K562 (cell line): ENCODE measurements at regions not wholly inside any gene's neighbourhood (a gene's known extent, or its start where the extent isn't known, plus 50 kb on each side); places are given as distances from the start of the nearest gene placed in this dataset.

Source experiments
- SIRT6 ChIP-seq: IDR thresholded peaks from one replicate; pipeline ENCODE4 v1.6.1; 2012; ENCODE audit warnings: low read depth, mild to moderate bottlenecking, control low read depth, inconsistent platforms, low read length, moderate library complexity
- TF ChIP-seq, protein P1 (sequence below), 2 experiments: IDR thresholded peaks; 2 replicates each; pipeline ENCODE4 v1.6.1; 2011; ENCODE audit warnings: borderline replicate concordance in 1 of 2, control low read depth in 1 of 2, low read depth in 1 of 2, low read length in 1 of 2, mild to moderate bottlenecking in 1 of 2, mixed read lengths in 1 of 2, moderate library complexity in 1 of 2; ENCODE audit not compliant: insufficient read depth in 1 of 2, insufficient read length in 1 of 2, poor library complexity in 1 of 2, severe bottlenecking in 1 of 2; ENCODE audit errors: extremely low read depth in 1 of 2
- TF ChIP-seq, protein P2 (sequence below): sonication (generic); formaldehyde crosslinking; IDR thresholded peaks from 2 replicates; pipeline ENCODE4 v1.9.0; 2022; ENCODE audit warnings: mild to moderate bottlenecking, missing genetic modification reagents
- TF ChIP-seq, protein P3 (sequence below), 3 experiments: IDR thresholded peaks in 2 of 3; conservative IDR thresholded peaks in 1 of 3; 2 replicates each; pipeline ENCODE4 v1.5.1; 2011 to 2012; ENCODE audit warnings: low read length in 3 of 3, mild to moderate bottlenecking in 3 of 3, control low read depth in 2 of 3, improper control_type of control experiment in 1 of 3, inconsistent platforms in 1 of 3, low read depth in 1 of 3, mixed read lengths in 1 of 3, moderate library complexity in 1 of 3; ENCODE audit not compliant: insufficient read depth in 2 of 3

DNA sequence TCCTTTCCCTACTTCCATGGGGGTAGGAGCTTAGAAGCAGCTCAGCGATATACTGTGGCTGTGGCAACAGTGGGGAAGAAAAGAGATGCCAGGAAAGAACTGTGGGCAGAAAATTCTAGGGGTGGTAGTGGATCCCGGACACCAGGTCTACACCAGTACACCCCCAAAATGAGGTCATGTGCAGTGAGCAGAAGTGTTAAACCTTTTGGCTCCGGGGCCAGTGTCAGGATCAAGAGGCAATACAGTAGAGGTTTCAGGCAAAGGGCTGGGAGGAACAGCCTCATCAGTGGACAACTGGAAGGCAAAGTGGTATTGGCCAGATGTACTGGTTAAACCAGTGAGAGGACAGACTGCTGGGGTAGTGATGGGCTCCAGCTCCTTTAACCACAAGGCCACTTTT, 163.1 kb upstream of the CCL2 start:
- TF ChIP-seq, protein P1, sequence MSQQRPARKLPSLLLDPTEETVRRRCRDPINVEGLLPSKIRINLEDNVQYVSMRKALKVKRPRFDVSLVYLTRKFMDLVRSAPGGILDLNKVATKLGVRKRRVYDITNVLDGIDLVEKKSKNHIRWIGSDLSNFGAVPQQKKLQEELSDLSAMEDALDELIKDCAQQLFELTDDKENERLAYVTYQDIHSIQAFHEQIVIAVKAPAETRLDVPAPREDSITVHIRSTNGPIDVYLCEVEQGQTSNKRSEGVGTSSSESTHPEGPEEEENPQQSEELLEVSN (IDR thresholded peaks at IDR 0.05; ENCODE audit: borderline replicate concordance in 1 of 2, extremely low read depth in 1 of 2, insufficient read depth in 1 of 2, insufficient read length in 1 of 2, low read depth in 1 of 2, low read length in 1 of 2, poor library complexity in 1 of 2, severe bottlenecking in 1 of 2), result no peak
- TF ChIP-seq, protein P2, sequence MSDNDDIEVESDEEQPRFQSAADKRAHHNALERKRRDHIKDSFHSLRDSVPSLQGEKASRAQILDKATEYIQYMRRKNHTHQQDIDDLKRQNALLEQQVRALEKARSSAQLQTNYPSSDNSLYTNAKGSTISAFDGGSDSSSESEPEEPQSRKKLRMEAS (CRISPR knock-in tag), result no peak
- TF ChIP-seq SIRT6, result no peak
- TF ChIP-seq, protein P3, sequence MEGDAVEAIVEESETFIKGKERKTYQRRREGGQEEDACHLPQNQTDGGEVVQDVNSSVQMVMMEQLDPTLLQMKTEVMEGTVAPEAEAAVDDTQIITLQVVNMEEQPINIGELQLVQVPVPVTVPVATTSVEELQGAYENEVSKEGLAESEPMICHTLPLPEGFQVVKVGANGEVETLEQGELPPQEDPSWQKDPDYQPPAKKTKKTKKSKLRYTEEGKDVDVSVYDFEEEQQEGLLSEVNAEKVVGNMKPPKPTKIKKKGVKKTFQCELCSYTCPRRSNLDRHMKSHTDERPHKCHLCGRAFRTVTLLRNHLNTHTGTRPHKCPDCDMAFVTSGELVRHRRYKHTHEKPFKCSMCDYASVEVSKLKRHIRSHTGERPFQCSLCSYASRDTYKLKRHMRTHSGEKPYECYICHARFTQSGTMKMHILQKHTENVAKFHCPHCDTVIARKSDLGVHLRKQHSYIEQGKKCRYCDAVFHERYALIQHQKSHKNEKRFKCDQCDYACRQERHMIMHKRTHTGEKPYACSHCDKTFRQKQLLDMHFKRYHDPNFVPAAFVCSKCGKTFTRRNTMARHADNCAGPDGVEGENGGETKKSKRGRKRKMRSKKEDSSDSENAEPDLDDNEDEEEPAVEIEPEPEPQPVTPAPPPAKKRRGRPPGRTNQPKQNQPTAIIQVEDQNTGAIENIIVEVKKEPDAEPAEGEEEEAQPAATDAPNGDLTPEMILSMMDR (IDR thresholded peaks at IDR 0.05 in 2 of 3, conservative IDR thresholded peaks at IDR 0.05 in 1 of 3; ENCODE audit: insufficient read depth in 2 of 3, low read depth in 1 of 3, low read length in 3 of 3), result no peak
